ENCODE measurements at regions not wholly inside any gene's neighbourhood (a gene's known extent, or its start where the extent isn't known, plus 50 kb on each side); places are given as distances from the start of the nearest gene placed in this dataset.
"Not testable (repeated sequence)": the region's sequence is repeated elsewhere in the genome, so short reads cannot be mapped to it uniquely, and the experiment has no call there.

DNA sequence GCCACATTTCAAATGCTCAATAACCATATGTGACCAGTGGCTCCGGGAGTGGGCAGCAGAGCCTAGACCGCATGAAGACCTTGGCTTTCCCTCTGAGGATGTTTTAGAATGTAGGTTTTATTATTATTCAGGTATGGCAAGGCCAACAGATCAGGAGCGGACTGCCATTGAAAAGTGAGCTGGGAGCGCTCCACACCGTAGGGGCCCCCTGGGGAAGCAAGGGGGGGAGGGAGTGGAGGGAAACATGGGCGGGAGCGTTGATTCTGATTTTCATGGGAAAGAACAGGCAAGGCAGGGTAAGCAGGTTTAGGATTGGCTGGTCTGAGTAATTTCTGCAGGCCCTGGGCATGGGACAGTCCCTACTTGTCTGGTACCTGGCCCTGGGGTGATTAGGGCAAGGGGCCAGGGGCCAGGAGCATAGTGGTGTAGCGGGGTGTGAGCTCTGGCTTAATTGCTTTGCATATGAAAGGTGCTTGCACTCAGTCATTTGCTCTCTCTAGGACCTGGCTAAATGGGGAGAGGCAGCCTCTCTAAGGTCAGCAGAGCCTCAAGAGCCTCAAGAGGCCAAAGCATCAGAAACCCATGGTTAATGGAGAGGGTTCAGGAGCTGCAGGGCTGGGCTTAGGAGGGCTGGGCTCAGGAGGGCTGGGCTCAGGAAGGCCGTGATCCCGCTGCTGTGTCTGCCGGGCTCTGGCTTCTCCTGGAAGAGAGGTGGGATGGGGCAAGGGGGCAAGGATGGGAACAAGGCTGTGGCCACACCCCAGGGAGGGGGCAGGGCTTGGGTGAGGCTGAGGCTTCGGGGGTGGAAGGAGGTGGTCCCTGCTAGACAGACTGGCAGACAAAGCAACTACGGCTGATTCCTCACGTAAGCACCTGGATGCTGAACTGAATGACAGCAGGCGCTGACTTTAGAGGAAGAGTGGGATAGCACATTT lies 82.0 kb upstream of the WASF3 start:
- Mint-ChIP-seq H3K36me3 (ENCODE audit: low read depth) (no peaks in the 10 kb centered on the region), H3K27ac (no peak overlapping the region), H3K4me3 (no peak overlapping the region), H3K4me1 (ENCODE audit: low read depth) (peaks cover 14% of the 10 kb centered on the region), H3K9me3 (no peaks in the 10 kb centered on the region), H3K27me3 (no peaks in the 10 kb centered on the region)
- DNase-seq = no peak

DNA sequence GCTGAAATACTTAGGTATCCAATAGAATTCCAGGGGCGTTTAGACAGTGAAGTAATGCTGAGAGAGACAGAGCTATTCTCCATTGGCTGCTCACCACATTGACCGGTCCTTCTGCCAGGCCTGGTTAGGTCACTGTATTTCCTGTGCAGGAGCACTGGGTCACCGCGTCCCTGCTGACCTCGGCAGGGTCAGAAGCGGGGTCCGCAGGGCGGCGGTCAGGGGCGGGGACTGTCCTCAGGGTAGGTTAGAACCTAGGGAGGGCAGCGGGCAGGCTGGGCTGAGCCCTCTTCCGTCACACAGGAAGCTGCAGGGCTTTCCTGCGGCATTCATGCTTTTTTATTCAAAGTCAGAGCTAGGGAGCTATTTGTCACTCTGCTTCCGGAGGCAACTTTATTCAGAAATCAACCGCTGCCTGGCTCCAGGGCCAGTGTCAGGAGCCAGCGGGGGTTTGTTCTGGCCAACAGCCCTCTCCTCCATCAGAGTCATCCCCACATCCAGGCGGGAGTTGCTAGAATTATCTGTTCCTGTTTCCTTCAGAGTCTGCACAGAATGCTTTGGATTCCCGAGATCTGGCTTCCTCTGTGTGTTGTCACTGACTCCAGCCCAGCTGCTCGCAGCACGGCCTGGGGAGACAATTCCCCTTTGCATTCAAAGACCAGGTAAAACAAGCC lies 81.2 kb upstream of the WASF3 start:
- peak overlapping the region; percentile 45 for H3K27ac Mint-ChIP-seq
- no peaks in the 10 kb centered on the region for H3K27me3 Mint-ChIP-seq
- no peak overlapping the region for H3K4me3 Mint-ChIP-seq
- H3K36me3 Mint-ChIP-seq (ENCODE audit: low read depth) = no peaks in the 10 kb centered on the region
- no peak for DNase-seq
- H3K4me1 Mint-ChIP-seq (ENCODE audit: low read depth) = peaks cover 14% of the 10 kb centered on the region
- H3K9me3 Mint-ChIP-seq = no peaks in the 10 kb centered on the region

DNA sequence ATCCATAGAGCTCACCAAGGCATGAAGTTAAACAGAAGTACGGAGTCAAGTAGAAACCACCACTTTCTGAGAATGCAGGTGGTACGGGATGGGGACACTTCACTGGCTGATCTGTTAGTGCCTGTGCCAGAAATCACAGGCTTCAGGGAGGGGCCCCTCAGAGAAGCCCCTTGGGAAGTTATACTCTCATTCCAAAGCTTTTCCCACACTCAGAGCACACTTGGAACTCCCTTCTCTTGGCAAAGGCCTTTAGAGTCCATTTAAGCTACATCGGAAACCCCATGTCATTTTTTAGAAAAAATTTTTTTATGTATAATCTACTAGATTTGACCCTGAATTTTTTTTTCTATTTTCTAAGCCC lies 80.7 kb upstream of the WASF3 start:
- no peaks in the 10 kb centered on the region for H3K9me3 Mint-ChIP-seq
- H3K4me1 Mint-ChIP-seq (ENCODE audit: low read depth) = peaks cover 14% of the 10 kb centered on the region
- no peaks in the 10 kb centered on the region for H3K36me3 Mint-ChIP-seq (ENCODE audit: low read depth)
- no peak overlapping the region for H3K4me3 Mint-ChIP-seq
- DNase-seq = no peak
- H3K27me3 Mint-ChIP-seq = no peaks in the 10 kb centered on the region
- peak overlapping the region; percentile 45 for H3K27ac Mint-ChIP-seq

DNA sequence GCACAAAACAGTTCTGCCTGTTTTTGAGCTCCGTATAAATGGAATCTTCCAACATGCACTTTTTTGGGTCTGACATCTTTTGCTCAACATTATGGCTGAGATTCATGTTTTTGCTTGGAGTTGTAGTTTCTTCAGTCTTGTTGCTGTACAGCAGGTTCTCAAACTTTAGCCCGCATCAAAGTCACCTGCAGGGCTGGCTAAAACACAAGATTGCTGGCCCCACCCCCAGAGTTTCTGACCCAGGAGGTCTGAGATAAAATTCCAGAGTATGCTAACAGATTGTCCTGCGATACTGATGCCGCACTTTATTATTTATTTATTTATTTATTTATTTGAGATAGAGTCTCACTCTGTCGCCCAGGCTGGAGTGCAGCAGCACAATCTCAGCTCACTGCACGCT lies 79.8 kb upstream of the WASF3 start:
- DNase-seq = no peak
- Mint-ChIP-seq H3K36me3 (ENCODE audit: low read depth) (no peaks in the 10 kb centered on the region), H3K9me3 (no peaks in the 10 kb centered on the region), H3K27me3 (no peaks in the 10 kb centered on the region), H3K27ac (no peak overlapping the region), H3K4me1 (ENCODE audit: low read depth) (peaks cover 17% of the 10 kb centered on the region), H3K4me3 (no peak overlapping the region)

DNA sequence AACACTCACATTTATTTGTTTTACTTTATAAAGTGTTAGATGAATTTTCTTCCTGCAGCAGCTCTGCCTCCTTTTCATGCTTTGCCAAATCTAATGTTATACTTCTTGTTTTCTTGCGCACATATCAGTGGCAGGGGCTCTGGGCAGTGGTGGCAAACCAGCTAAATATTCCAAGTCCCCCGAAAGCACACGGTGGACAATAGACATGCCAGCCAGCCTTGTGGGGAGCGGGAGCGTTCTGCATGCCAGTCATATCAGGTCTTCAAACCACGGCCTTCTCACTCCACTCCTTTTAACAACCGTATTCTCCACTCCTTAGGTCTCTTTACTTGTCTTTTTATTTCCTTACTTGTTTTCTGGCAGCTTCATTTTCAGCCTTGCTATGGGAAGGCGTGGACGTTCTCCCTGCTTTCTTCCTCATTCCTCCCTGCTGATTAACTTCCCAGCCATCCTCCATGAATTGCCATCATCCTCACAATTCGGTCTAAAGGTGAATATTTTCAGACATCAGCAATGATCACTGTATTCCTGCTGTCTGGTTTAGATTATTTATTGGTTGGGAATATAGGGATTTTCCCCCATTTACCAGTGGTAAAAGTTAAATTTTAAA lies 77.1 kb upstream of the WASF3 start:
- no peak for DNase-seq
- H3K4me1 Mint-ChIP-seq (ENCODE audit: low read depth) = peaks cover 32% of the 10 kb centered on the region

DNA sequence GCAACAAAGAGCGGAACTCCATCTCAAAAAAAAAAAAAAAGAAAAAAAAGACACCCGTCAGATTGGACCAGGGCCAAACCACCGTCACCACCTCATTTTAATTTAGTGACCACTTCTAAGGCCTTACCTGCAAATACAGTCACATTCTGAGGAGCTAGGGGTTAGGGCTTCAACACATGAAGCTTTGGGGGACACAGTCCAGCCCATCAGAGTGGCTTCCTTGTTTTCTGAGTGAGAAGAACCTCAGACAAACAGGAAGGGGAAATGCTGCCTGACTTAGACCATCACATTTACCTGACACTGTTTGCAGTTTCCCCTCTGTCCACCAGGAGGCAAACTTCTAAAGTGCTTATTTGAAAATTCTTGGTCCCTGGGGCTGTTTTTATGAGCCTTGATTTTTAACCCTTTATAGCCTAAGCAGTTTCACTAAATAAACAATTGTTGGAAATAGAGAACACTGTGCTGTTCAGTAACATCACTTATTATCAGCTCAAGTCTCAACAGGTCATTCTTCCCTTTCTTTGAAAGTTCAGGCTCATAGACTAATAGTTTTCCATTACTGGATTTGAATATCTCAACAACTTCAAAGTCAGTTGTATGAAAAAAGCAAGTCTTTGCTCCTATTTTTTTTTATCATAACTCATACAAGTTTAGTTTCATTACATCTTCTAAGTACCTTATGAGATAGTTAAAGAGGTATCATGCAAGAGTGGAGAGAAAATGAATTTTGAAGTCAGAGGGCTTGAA lies 74.9 kb upstream of the WASF3 start:
- DNase-seq = peak; percentile 58
- no peak overlapping the region for H3K4me3 Mint-ChIP-seq
- H3K27me3 Mint-ChIP-seq = no peaks in the 10 kb centered on the region
- H3K27ac Mint-ChIP-seq = no peak overlapping the region
- H3K9me3 Mint-ChIP-seq = no peaks in the 10 kb centered on the region
- H3K4me1 Mint-ChIP-seq (ENCODE audit: low read depth) = peaks cover 19% of the 10 kb centered on the region
- no peaks in the 10 kb centered on the region for H3K36me3 Mint-ChIP-seq (ENCODE audit: low read depth)

More for the DNA sequence above, 77.1 kb upstream of the WASF3 start:
- H3K9me3 Mint-ChIP-seq = no peaks in the 10 kb centered on the region
- H3K4me3 Mint-ChIP-seq = no peak overlapping the region
- H3K27me3 Mint-ChIP-seq = no peaks in the 10 kb centered on the region
- no peaks in the 10 kb centered on the region for H3K36me3 Mint-ChIP-seq (ENCODE audit: low read depth)
- H3K27ac Mint-ChIP-seq = no peak overlapping the region

DNA sequence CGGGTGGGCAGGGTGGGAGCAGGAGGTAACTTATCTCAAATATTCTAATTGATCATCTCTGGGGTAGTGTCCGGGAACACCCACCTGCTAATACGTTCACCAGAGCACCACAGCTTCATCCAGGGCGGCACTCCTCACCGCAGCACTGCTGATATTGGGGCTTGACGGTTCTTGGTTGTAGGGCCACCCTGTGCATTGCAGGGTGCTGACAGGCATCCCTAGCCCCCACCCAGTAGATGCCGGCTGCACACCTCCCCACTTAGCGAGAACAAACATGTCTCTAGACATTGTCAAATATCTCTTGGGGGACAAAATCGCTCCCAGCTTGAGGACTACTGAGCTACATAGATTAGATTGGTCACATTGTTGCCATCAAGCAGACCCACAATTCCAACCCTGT lies 73.9 kb upstream of the WASF3 start:
- DNase-seq = no peak
- no peak overlapping the region for H3K27ac Mint-ChIP-seq
- no peaks in the 10 kb centered on the region for H3K36me3 Mint-ChIP-seq (ENCODE audit: low read depth)
- H3K4me3 Mint-ChIP-seq = no peak overlapping the region
- H3K4me1 Mint-ChIP-seq (ENCODE audit: low read depth) = peaks cover 19% of the 10 kb centered on the region
- H3K9me3 Mint-ChIP-seq = no peaks in the 10 kb centered on the region
- H3K27me3 Mint-ChIP-seq = no peaks in the 10 kb centered on the region

DNA sequence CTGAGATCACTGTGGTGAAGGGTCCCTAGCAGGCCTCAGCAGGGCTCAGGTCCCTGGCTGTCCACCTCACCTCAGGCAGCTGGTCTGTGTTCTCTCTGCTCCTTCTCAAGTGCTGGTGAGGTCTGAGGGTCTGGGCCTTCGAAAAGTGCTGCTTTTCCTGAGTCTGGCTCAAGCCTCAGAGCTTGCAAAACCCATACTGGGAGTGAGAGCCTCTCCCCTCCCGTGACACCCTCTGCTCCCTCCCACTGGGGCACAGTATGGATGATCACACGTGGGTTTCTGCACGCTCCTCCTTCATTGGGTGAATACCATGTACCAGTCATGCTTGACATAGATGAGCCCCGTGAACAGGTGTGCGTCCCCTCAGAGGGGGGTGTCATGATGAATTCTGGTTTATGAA lies 73.3 kb upstream of the WASF3 start:
- Mint-ChIP-seq H3K27ac (no peak overlapping the region), H3K27me3 (no peaks in the 10 kb centered on the region), H3K36me3 (ENCODE audit: low read depth) (no peaks in the 10 kb centered on the region), H3K9me3 (no peaks in the 10 kb centered on the region), H3K4me1 (ENCODE audit: low read depth) (peaks cover 19% of the 10 kb centered on the region), H3K4me3 (no peak overlapping the region)
- DNase-seq = no peak

DNA sequence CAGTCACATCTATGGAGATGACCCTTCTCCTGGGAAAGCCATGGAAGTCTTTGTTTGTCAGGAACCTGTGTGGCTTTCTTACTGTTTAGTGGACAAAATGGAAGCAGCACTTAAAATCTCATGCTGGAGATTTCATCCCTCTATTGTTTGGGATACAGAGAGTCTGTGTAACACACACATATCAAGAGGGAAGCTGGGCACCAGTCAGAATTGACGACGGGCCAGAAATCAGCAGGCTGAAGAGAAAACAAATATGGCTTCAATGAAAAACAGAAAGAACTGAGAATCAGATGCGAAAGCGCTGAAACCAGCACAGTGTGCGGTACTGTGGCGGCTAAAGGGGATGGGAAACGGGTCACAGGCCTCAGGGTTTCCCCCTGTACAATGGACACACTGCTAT lies 72.2 kb upstream of the WASF3 start:
- Mint-ChIP-seq H3K9me3 (no peaks in the 10 kb centered on the region), H3K4me3 (no peak overlapping the region), H3K36me3 (ENCODE audit: low read depth) (no peaks in the 10 kb centered on the region), H3K4me1 (ENCODE audit: low read depth) (peaks cover 19% of the 10 kb centered on the region), H3K27me3 (no peaks in the 10 kb centered on the region), H3K27ac (no peak overlapping the region)
- DNase-seq = no peak

DNA sequence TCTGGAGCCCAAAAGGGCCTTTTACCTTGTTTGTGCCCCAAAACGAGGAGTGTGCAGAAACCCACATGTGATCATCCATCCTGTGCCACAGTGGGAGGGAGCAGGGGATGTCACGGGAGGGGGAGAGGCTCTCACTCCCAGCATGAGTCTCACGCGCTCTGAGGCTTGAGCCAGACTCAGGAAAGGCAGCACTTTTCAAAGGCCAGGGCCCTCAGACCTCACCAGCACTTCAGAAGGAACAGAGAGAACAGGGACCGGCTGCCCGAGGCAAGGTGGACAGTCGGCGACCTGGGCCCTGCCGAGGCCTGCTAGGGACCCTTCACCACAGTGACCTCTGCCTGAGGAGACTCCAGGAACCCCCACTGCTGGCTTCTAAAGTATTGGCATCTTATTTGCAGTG lies 71.7 kb upstream of the WASF3 start:
- H3K36me3 Mint-ChIP-seq (ENCODE audit: low read depth) = no peaks in the 10 kb centered on the region
- no peak overlapping the region for H3K4me3 Mint-ChIP-seq
- H3K9me3 Mint-ChIP-seq = no peaks in the 10 kb centered on the region
- no peaks in the 10 kb centered on the region for H3K27me3 Mint-ChIP-seq
- no peak for DNase-seq
- no peak overlapping the region for H3K27ac Mint-ChIP-seq
- H3K4me1 Mint-ChIP-seq (ENCODE audit: low read depth) = peaks cover 19% of the 10 kb centered on the region

DNA sequence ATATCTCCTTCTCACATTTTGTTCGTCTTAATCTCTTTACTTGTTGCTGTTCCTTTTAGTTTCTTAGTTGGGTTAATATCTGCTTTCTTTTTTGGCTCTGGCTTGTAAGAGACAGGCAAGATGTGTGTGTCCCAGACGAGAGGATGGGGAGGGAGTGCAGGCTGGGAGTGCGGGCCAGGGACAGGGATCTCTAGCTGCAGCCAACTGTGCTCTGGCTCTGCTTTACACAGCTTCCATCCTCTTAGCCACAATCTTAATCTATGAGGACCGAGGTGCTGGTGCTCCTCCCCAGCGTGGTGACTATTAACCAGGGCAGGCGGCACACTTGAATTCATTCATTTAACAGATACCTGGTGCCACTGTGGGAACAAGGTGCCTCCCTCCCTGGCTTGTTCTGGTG lies 70.9 kb upstream of the WASF3 start:
- no peak for DNase-seq
- no peaks in the 10 kb centered on the region for H3K27me3 Mint-ChIP-seq
- no peaks in the 10 kb centered on the region for H3K36me3 Mint-ChIP-seq (ENCODE audit: low read depth)
- no peaks in the 10 kb centered on the region for H3K9me3 Mint-ChIP-seq
- H3K4me1 Mint-ChIP-seq (ENCODE audit: low read depth) = peaks cover 19% of the 10 kb centered on the region
- H3K27ac Mint-ChIP-seq = no peak overlapping the region
- H3K4me3 Mint-ChIP-seq = no peak overlapping the region

DNA sequence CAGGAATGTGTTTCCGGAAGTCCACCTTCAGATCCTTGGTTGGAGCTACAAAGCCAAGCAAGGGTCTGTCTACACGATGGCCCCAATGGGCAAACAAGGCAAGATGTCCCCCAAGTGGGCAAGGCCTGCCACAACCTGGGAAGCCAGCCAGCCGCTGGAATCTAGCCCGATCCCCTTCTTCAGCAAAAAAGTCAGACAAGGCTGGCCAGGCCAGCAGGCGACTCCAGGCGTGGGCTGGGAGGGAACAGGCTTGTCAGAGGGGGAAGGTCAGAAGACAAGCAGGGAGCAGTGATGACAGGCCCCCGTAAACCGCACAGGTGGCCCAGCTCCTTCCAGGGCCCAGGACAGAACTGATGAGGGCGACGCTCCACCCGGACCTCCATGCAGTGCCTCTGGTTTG lies 69.7 kb upstream of the WASF3 start:
- Mint-ChIP-seq H3K27me3 (no peaks in the 10 kb centered on the region), H3K4me1 (ENCODE audit: low read depth) (peaks cover 14% of the 10 kb centered on the region), H3K9me3 (no peaks in the 10 kb centered on the region), H3K36me3 (ENCODE audit: low read depth) (no peaks in the 10 kb centered on the region), H3K4me3 (no peak overlapping the region), H3K27ac (no peak overlapping the region)
- no peak for DNase-seq

DNA sequence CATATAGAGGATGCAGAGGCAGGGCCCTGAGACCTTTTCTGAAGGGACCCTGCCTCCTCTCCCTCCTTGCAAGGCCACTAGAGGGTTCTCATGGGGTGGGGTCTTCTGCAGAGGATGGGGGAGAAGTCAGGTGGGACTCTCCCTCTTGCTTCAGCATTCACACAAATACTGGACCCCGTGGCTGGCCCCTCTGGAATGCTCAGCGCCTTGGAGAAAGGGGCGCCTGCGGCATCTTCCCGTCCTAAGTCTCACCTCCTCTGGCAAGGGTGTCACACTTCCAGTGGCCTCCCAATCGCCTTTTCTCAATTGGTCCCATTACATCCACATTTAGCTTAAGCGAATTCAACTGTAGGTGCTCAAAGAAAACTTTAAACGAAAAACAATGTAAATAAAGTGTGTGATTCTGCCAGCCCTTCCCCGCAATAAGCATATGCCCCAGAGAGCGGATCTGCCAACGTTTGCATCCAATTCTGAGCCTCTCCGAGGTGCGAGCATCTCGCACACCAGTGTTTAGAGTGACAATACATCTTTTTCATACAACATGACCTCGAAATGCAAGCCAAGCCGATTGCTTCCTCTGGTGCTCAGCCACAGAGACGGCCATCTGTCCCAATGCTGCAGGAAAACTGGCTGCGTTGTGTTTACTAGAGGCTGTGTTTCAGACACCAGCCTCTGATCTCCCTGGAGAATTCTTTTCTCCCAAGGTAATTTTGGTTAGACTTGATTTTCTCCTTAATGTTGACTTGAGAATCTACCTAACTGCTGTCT lies 69.1 kb upstream of the WASF3 start:
- Mint-ChIP-seq H3K4me3 (no peak overlapping the region), H3K4me1 (ENCODE audit: low read depth) (peaks cover 8% of the 10 kb centered on the region), H3K27ac (no peak overlapping the region), H3K9me3 (no peaks in the 10 kb centered on the region), H3K36me3 (ENCODE audit: low read depth) (no peaks in the 10 kb centered on the region), H3K27me3 (no peaks in the 10 kb centered on the region)
- DNase-seq = no peak

DNA sequence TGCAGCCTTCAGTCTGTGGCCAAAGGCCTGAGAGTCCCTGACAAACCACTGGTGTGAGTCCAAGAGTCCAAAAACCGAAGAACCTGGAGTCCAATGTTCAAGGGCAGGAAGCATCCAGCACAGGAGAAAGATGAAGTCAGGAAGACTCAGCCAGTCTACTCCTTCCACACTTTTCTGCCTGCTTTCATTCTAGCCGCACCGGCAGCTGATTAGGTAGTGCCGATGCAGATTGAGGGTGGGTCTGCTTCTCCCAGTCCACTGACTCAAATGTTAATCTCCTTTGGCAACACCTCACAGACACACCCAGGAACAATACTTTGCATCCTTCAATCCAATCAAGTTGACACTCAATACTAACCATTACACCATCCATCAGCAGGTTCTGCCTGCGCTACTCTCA lies 65.2 kb upstream of the WASF3 start:
- not testable (repeated sequence) for H3K4me1 Mint-ChIP-seq (ENCODE audit: low read depth); H3K9me3 Mint-ChIP-seq; DNase-seq; H3K36me3 Mint-ChIP-seq (ENCODE audit: low read depth); H3K27ac Mint-ChIP-seq; H3K27me3 Mint-ChIP-seq; H3K4me3 Mint-ChIP-seq
